Osteocyte (in vitro differentiated cells): ENCODE measurements at regions not wholly inside any gene's neighbourhood (a gene's known extent, or its start where the extent isn't known, plus 50 kb on each side); places are given as distances from the start of the nearest gene placed in this dataset.

ENCODE experiments used
- DNase-seq: peaks from one replicate; pipeline ENCODE4 v3.0.0; 2021; ENCODE audit warnings: mixed read lengths; ENCODE audit not compliant: unreplicated experiment; ENCODE audit errors: extremely low spot score
- H3K27ac Mint-ChIP-seq: one replicate; pipeline ENCODE4 v1.8.0; 2021; ENCODE audit warnings: mild to moderate bottlenecking, mixed read lengths; ENCODE audit not compliant: unreplicated experiment
- H3K27me3 Mint-ChIP-seq: one replicate; pipeline ENCODE4 v1.8.0; 2021; ENCODE audit warnings: mixed read lengths; ENCODE audit not compliant: unreplicated experiment
- H3K36me3 Mint-ChIP-seq: one replicate; pipeline ENCODE4 v1.8.0; 2021; ENCODE audit warnings: mixed read lengths; ENCODE audit not compliant: unreplicated experiment
- H3K4me1 Mint-ChIP-seq: one replicate; pipeline ENCODE4 v1.8.0; 2021; ENCODE audit warnings: mixed read lengths; ENCODE audit not compliant: unreplicated experiment
- H3K4me3 Mint-ChIP-seq: one replicate; pipeline ENCODE4 v1.8.0; 2021; ENCODE audit warnings: mild to moderate bottlenecking, moderate library complexity, mixed read lengths; ENCODE audit not compliant: unreplicated experiment
- H3K9me3 Mint-ChIP-seq: one replicate; pipeline ENCODE4 v1.8.0; 2021; ENCODE audit warnings: mixed read lengths; ENCODE audit not compliant: unreplicated experiment
- CTCF ChIP-seq: fragments of 200-600 bp; sonication (generic); IDR thresholded peaks from 2 replicates; pipeline ENCODE4 v1.5.0; 2021; ENCODE audit warnings: antibody characterized with exemption, mild to moderate bottlenecking, moderate library complexity

- Mint-ChIP-seq H3K9me3 (no peaks in the 10 kb centered on the region), H3K36me3 (no peaks in the 10 kb centered on the region), H3K27me3 (peaks cover 59% of the 10 kb centered on the region), H3K4me3 (no peak overlapping the region), H3K27ac (no peak overlapping the region), H3K4me1 (no peaks in the 10 kb centered on the region)
- TF ChIP-seq CTCF: no peak
- DNase-seq: no peak
Observed at GRCh38 chr15:70437882-70438451, 325.4 kb downstream of the UACA start.

GRCh38 chr15:70437089-70437488, 326.3 kb downstream of the UACA start:
- Mint-ChIP-seq H3K4me3 (no peak overlapping the region), H3K4me1 (no peaks in the 10 kb centered on the region), H3K36me3 (no peaks in the 10 kb centered on the region), H3K9me3 (no peaks in the 10 kb centered on the region), H3K27me3 (peaks cover 55% of the 10 kb centered on the region), H3K27ac (no peak overlapping the region)
- DNase-seq: no peak
- no peak for TF ChIP-seq CTCF

- Mint-ChIP-seq H3K36me3 (no peaks in the 10 kb centered on the region), H3K4me1 (no peaks in the 10 kb centered on the region), H3K9me3 (no peaks in the 10 kb centered on the region), H3K27me3 (peaks cover 52% of the 10 kb centered on the region), H3K27ac (no peak overlapping the region), H3K4me3 (no peak overlapping the region)
- no peak for TF ChIP-seq CTCF
- no peak for DNase-seq
Observed at GRCh38 chr15:70436428-70436827, 326.9 kb downstream of the UACA start.

- Mint-ChIP-seq H3K4me3 (no peak overlapping the region), H3K4me1 (no peaks in the 10 kb centered on the region), H3K27me3 (peaks cover 52% of the 10 kb centered on the region), H3K27ac (no peak overlapping the region), H3K9me3 (no peaks in the 10 kb centered on the region), H3K36me3 (no peaks in the 10 kb centered on the region)
- DNase-seq: no peak
- TF ChIP-seq CTCF: no peak
Observed at GRCh38 chr15:70435872-70436271, 327.5 kb downstream of the UACA start.

GRCh38 chr15:70435369-70435768, 328.0 kb downstream of the UACA start:
- DNase-seq: no peak
- H3K27ac Mint-ChIP-seq: no peak overlapping the region
- TF ChIP-seq CTCF: no peak
- no peak overlapping the region for H3K4me3 Mint-ChIP-seq
- H3K9me3 Mint-ChIP-seq: no peaks in the 10 kb centered on the region
- H3K4me1 Mint-ChIP-seq: no peaks in the 10 kb centered on the region
- no peaks in the 10 kb centered on the region for H3K36me3 Mint-ChIP-seq
- peaks cover 51% of the 10 kb centered on the region for H3K27me3 Mint-ChIP-seq
